ENCODE measurements at regions not wholly inside any gene's neighbourhood (a gene's known extent, or its start where the extent isn't known, plus 50 kb on each side); places are given as distances from the start of the nearest gene placed in this dataset.
"Not testable (repeated sequence)": the region's sequence is repeated elsewhere in the genome, so short reads cannot be mapped to it uniquely, and the experiment has no call there.

DNA sequence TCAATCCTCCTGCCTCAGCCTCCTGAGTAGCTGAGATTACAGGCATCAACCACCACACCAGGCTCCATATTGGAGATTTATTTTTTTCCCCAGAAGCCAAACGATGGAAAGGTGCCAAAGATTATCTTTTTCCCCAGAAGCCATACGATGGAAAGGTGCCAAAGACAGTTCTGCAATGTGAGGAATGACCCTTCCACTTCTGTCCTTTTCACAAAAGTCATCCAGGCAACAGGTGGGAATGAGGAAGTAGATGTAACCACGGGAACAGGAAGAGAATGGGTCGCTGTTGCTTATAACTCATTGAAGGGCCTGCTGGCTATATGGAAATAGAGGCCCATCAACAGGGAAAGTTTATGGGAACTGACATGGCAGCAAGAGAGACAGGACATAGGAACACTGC, 233.7 kb upstream of the MSX2 start:
- Histone ChIP-seq H3K4me3 (replicated peaks; ENCODE audit: low read depth, low read length) (no peak overlapping the region), H3K36me3 (ENCODE audit: control insufficient read depth, insufficient read depth, low read length) (no peaks in the 10 kb centered on the region), H3K27me3 (replicated peaks; ENCODE audit: control insufficient read depth, insufficient read depth, low read length) (no peaks in the 10 kb centered on the region)
- DNase-seq (ENCODE audit: extremely low read depth, insufficient read length), result no peak
- TF ChIP-seq, protein P1, sequence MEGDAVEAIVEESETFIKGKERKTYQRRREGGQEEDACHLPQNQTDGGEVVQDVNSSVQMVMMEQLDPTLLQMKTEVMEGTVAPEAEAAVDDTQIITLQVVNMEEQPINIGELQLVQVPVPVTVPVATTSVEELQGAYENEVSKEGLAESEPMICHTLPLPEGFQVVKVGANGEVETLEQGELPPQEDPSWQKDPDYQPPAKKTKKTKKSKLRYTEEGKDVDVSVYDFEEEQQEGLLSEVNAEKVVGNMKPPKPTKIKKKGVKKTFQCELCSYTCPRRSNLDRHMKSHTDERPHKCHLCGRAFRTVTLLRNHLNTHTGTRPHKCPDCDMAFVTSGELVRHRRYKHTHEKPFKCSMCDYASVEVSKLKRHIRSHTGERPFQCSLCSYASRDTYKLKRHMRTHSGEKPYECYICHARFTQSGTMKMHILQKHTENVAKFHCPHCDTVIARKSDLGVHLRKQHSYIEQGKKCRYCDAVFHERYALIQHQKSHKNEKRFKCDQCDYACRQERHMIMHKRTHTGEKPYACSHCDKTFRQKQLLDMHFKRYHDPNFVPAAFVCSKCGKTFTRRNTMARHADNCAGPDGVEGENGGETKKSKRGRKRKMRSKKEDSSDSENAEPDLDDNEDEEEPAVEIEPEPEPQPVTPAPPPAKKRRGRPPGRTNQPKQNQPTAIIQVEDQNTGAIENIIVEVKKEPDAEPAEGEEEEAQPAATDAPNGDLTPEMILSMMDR (IDR thresholded peaks at IDR 0.05; ENCODE audit: insufficient read depth, low read length, poor library complexity, severe bottlenecking), result no peak

DNA sequence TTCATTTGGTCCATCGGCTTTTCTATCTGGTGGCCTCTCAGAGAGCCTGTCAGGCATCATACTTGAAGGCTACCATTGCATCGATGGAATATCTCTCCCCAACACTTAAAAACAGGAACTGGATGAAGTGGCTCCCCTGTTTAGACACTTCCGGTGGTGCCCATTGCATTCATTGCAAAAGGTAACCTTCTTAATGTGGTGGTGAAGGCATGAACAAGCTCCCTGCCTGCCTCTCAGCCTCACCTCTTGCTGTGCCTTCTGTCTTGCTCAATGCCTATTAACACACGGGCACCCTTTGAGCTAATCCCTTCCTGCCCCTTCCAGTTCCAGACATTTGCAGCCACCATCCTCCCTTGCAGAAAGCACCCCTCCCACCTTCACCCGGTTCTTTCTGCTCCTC, 233.1 kb upstream of the MSX2 start:
- TF ChIP-seq, protein P1 (IDR thresholded peaks at IDR 0.05; ENCODE audit: insufficient read depth, low read length, poor library complexity, severe bottlenecking), result no peak
- Histone ChIP-seq H3K4me3 (replicated peaks; ENCODE audit: low read depth, low read length) (no peak overlapping the region), H3K36me3 (ENCODE audit: control insufficient read depth, insufficient read depth, low read length) (no peaks in the 10 kb centered on the region), H3K27me3 (replicated peaks; ENCODE audit: control insufficient read depth, insufficient read depth, low read length) (no peaks in the 10 kb centered on the region; the same call in 1 of the 2 replicates)
- DNase-seq (ENCODE audit: extremely low read depth, insufficient read length), result no peak

DNA sequence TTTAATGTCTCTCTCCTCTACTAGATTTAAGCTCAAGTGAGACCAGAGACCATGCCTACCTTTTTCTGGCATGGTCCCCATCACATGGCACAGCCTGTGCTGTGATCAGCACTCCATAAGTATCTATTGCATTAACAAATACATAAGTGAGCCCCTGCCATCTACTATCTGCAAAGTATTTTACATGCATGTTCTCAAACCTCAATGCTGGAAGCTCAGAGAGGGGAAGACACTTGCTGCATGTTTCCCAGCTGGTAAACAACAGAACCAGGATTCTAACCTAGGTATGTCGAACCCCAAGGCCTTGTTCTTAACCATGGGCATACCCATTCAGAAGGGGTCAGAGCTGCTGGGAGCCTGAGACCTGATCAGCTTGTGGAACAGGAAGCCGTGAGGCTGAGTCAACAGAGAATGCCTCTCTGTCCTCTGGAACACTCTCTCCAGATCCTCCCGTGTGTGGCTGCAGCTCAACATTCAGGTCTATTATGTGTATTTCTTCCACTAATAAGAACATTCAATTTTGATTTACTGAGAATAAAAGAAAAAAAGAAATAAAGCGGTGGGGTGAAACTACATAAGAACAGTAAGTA, 232.5 kb upstream of the MSX2 start:
- TF ChIP-seq, protein P1 (IDR thresholded peaks at IDR 0.05; ENCODE audit: insufficient read depth, low read length, poor library complexity, severe bottlenecking), result no peak
- no peaks in the 10 kb centered on the region for H3K36me3 ChIP-seq (ENCODE audit: control insufficient read depth, insufficient read depth, low read length)

DNA sequence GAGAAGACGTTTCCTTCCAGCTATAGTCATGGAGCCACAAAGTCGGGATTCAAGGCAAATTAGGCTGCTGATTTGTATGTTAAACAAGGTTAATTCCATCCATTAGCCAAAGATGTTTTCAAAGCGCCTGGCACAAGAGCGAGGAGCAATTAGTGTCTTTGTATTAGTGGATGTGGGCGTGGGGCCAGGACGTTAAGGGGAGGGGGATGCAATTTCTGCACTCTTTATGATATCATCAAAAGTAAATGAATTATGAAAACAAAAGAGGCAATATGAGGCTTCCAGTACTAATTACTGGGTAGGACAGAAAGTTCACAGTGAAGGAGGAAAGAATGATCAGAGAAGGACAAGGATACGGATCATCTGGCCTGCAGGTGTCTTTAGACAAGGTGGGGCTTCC, 230.9 kb upstream of the MSX2 start:
- no peaks in the 10 kb centered on the region for H3K36me3 ChIP-seq (ENCODE audit: control insufficient read depth, insufficient read depth, low read length)
- no peaks in the 10 kb centered on the region; the same call in 1 of the 2 replicates for H3K27me3 ChIP-seq (replicated peaks; ENCODE audit: control insufficient read depth, insufficient read depth, low read length)
- DNase-seq (ENCODE audit: extremely low read depth, insufficient read length), result no peak
- TF ChIP-seq, protein P1 (IDR thresholded peaks at IDR 0.05; ENCODE audit: insufficient read depth, low read length, poor library complexity, severe bottlenecking), result no peak
- no peak overlapping the region for H3K4me3 ChIP-seq (replicated peaks; ENCODE audit: low read depth, low read length)

More for the DNA sequence above, 232.5 kb upstream of the MSX2 start:
- no peaks in the 10 kb centered on the region; the same call in 1 of the 2 replicates for H3K27me3 ChIP-seq (replicated peaks; ENCODE audit: control insufficient read depth, insufficient read depth, low read length)
- no peak for DNase-seq (ENCODE audit: extremely low read depth, insufficient read length)
- no peak overlapping the region for H3K4me3 ChIP-seq (replicated peaks; ENCODE audit: low read depth, low read length)

DNA sequence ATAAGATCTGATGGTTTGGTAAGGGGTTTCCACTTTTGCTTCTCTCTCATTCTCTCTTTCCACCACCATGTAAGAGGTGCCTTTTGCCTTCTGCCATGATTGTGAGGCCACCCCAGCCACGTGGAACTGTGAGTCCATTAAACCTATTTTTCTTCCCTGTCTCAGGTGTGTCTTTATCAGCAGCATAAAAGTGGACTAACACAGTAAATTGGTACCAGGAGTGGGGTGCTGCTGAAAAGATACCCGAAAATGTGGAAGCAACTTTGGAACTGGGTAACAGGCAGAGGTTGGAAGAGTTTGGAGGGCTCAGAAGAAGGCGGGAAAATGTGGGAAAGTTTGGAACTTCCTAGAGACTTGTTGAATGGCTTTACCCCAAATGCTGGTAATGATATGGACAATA, 226.4 kb upstream of the MSX2 start:
- H3K27me3 ChIP-seq (replicated peaks; ENCODE audit: control insufficient read depth, insufficient read depth, low read length); H3K4me3 ChIP-seq (replicated peaks; ENCODE audit: low read depth, low read length); DNase-seq (ENCODE audit: extremely low read depth, insufficient read length); H3K36me3 ChIP-seq (ENCODE audit: control insufficient read depth, insufficient read depth, low read length): not testable (repeated sequence)

DNA sequence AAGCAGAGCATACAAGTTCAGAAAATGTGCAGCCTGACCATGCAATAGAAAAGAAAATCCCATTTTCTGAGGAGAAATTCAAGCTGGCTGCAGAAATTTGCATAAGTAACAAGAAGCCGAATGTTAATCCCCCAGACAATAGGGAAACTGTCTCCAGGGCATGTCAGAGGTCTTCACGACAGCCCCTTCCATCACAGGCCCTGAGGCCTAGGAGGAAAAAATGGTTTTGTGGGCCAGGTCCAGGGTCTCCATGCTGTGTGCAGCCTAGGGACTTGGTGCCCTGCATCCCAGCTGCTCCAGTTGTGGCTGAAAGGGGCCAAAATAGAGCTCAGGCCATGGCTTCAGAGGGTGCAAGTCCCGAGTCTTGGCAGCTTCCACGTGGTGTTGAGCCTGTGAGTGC, 225.8 kb upstream of the MSX2 start:
- not testable (repeated sequence) for H3K36me3 ChIP-seq (ENCODE audit: control insufficient read depth, insufficient read depth, low read length); H3K4me3 ChIP-seq (replicated peaks; ENCODE audit: low read depth, low read length); DNase-seq (ENCODE audit: extremely low read depth, insufficient read length); H3K27me3 ChIP-seq (replicated peaks; ENCODE audit: control insufficient read depth, insufficient read depth, low read length)

DNA sequence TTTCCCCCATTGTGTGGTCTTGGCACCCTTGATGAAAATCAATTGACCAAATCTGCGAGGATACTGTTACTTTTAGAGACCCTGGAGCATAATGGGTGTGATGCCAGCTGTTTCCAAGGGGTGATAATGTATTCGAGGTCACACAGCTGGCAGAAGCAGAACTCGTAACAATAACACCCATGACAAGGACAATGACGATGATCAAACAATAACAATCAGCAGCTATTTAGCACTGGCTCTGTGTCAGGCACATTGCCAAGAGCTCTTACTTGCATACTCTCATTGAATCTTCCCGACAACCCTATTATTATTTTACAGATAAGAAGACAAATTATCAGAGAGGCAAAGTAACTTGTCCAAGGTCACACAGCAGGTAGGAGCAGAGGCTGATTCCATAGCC, 223.7 kb upstream of the MSX2 start:
- TF ChIP-seq, protein P1 (IDR thresholded peaks at IDR 0.05; ENCODE audit: insufficient read depth, low read length, poor library complexity, severe bottlenecking), result no peak
- DNase-seq (ENCODE audit: extremely low read depth, insufficient read length), result no peak
- Histone ChIP-seq H3K36me3 (ENCODE audit: control insufficient read depth, insufficient read depth, low read length) (no peaks in the 10 kb centered on the region), H3K4me3 (replicated peaks; ENCODE audit: low read depth, low read length) (no peak overlapping the region), H3K27me3 (replicated peaks; ENCODE audit: control insufficient read depth, insufficient read depth, low read length) (no peaks in the 10 kb centered on the region; the same call in 1 of the 2 replicates)

All from GM06990 (cell line).